ENCODE measurements at regions not wholly inside any gene's neighbourhood (a gene's known extent, or its start where the extent isn't known, plus 50 kb on each side); places are given as distances from the start of the nearest gene placed in this dataset.

- Histone ChIP-seq H3K27me3 (ENCODE audit: insufficient read depth, low read length) (no peaks in the 10 kb centered on the region), H3K79me2 (ENCODE audit: insufficient read depth, low read length) (no peaks in the 10 kb centered on the region), H2AFZ (ENCODE audit: low read length) (no peak overlapping the region), H3K4me1 (ENCODE audit: insufficient read depth, low read length) (no peaks in the 10 kb centered on the region), H3K36me3 (ENCODE audit: insufficient read depth, low read length) (no peaks in the 10 kb centered on the region), H3K27ac (ENCODE audit: low read depth, low read length) (no peak overlapping the region), H4K20me1 (ENCODE audit: insufficient read depth, low read length) (no peaks in the 10 kb centered on the region), H3K9me3 (ENCODE audit: low read depth, low read length) (no peaks in the 10 kb centered on the region), H3K4me2 (ENCODE audit: insufficient read depth, low read length) (no peak overlapping the region), H3K4me3 (ENCODE audit: insufficient read depth, low read length) (no peak overlapping the region)
- TF ChIP-seq, protein P1, sequence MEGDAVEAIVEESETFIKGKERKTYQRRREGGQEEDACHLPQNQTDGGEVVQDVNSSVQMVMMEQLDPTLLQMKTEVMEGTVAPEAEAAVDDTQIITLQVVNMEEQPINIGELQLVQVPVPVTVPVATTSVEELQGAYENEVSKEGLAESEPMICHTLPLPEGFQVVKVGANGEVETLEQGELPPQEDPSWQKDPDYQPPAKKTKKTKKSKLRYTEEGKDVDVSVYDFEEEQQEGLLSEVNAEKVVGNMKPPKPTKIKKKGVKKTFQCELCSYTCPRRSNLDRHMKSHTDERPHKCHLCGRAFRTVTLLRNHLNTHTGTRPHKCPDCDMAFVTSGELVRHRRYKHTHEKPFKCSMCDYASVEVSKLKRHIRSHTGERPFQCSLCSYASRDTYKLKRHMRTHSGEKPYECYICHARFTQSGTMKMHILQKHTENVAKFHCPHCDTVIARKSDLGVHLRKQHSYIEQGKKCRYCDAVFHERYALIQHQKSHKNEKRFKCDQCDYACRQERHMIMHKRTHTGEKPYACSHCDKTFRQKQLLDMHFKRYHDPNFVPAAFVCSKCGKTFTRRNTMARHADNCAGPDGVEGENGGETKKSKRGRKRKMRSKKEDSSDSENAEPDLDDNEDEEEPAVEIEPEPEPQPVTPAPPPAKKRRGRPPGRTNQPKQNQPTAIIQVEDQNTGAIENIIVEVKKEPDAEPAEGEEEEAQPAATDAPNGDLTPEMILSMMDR (IDR thresholded peaks at IDR 0.05; ENCODE audit: extremely low read depth, low read depth, low read length) = no peak
- no peak for DNase-seq (ENCODE audit: insufficient read length, low spot score, missing footprints)
Measured at GRCh38 chr13:56378566-56378965, 762.2 kb upstream of the PRR20A start.

GRCh38 chr13:56393549-56393948, 747.2 kb upstream of the PRR20A start:
- no peak for DNase-seq (ENCODE audit: insufficient read length, low spot score, missing footprints)
- no peak overlapping the region for H3K4me2 ChIP-seq (ENCODE audit: insufficient read depth, low read length)
- no peaks in the 10 kb centered on the region for H3K79me2 ChIP-seq (ENCODE audit: insufficient read depth, low read length)
- H2AFZ ChIP-seq (ENCODE audit: low read length) = no peak overlapping the region
- H3K27ac ChIP-seq (ENCODE audit: low read depth, low read length) = no peak overlapping the region
- no peaks in the 10 kb centered on the region for H3K4me1 ChIP-seq (ENCODE audit: insufficient read depth, low read length)
- H3K9me3 ChIP-seq (ENCODE audit: low read depth, low read length) = no peaks in the 10 kb centered on the region
- no peaks in the 10 kb centered on the region for H3K36me3 ChIP-seq (ENCODE audit: insufficient read depth, low read length)
- H3K27me3 ChIP-seq (ENCODE audit: insufficient read depth, low read length) = no peaks in the 10 kb centered on the region
- no peaks in the 10 kb centered on the region for H4K20me1 ChIP-seq (ENCODE audit: insufficient read depth, low read length)
- TF ChIP-seq, protein P1 (IDR thresholded peaks at IDR 0.05; ENCODE audit: extremely low read depth, low read depth, low read length) = no peak
- no peak overlapping the region for H3K4me3 ChIP-seq (ENCODE audit: insufficient read depth, low read length)

- Histone ChIP-seq H3K4me3 (ENCODE audit: insufficient read depth, low read length) (no peak overlapping the region), H2AFZ (ENCODE audit: low read length) (no peak overlapping the region), H3K27me3 (ENCODE audit: insufficient read depth, low read length) (no peaks in the 10 kb centered on the region), H4K20me1 (ENCODE audit: insufficient read depth, low read length) (no peaks in the 10 kb centered on the region), H3K4me2 (ENCODE audit: insufficient read depth, low read length) (no peak overlapping the region), H3K79me2 (ENCODE audit: insufficient read depth, low read length) (no peaks in the 10 kb centered on the region), H3K27ac (ENCODE audit: low read depth, low read length) (no peak overlapping the region), H3K4me1 (ENCODE audit: insufficient read depth, low read length) (no peaks in the 10 kb centered on the region), H3K36me3 (ENCODE audit: insufficient read depth, low read length) (no peaks in the 10 kb centered on the region), H3K9me3 (ENCODE audit: low read depth, low read length) (peaks cover 9% of the 10 kb centered on the region)
- DNase-seq (ENCODE audit: insufficient read length, low spot score, missing footprints) = no peak
- TF ChIP-seq, protein P1 (IDR thresholded peaks at IDR 0.05; ENCODE audit: extremely low read depth, low read depth, low read length) = no peak
Measured at GRCh38 chr13:56396318-56396717, 744.4 kb upstream of the PRR20A start.

DNA sequence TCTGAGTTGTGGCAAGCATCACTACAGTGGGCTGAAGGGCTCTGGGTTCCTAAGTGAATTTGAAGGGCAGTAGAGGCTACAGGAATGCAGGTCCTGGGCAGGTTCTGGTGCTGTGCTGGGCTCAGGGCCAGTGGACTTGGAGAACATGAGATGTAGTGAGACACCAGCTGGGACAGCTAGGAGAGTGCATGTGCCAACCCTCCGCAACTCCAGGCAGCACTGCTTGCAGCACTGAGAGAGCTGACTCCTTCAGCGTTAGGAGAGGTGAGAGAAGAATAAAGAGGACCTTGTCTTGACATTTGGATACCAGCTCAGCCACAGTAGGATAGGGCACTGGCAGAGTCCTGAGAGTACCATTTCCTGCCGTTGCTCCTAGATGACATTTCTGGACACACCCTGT, 739.9 kb upstream of the PRR20A start:
- Histone ChIP-seq H3K4me3 (ENCODE audit: insufficient read depth, low read length) (no peak overlapping the region), H3K9me3 (ENCODE audit: low read depth, low read length) (peaks cover 12% of the 10 kb centered on the region), H3K27me3 (ENCODE audit: insufficient read depth, low read length) (no peaks in the 10 kb centered on the region), H3K36me3 (ENCODE audit: insufficient read depth, low read length) (no peaks in the 10 kb centered on the region), H2AFZ (ENCODE audit: low read length) (no peak overlapping the region), H3K4me2 (ENCODE audit: insufficient read depth, low read length) (no peak overlapping the region), H3K27ac (ENCODE audit: low read depth, low read length) (no peak overlapping the region), H3K4me1 (ENCODE audit: insufficient read depth, low read length) (no peaks in the 10 kb centered on the region), H3K79me2 (ENCODE audit: insufficient read depth, low read length) (no peaks in the 10 kb centered on the region), H4K20me1 (ENCODE audit: insufficient read depth, low read length) (no peaks in the 10 kb centered on the region)
- TF ChIP-seq, protein P1 (IDR thresholded peaks at IDR 0.05; ENCODE audit: extremely low read depth, low read depth, low read length) = no peak
- DNase-seq (ENCODE audit: insufficient read length, low spot score, missing footprints) = no peak

Data from osteoblast (primary cell).